ENCODE measurements at regions not wholly inside any gene's neighbourhood (a gene's known extent, or its start where the extent isn't known, plus 50 kb on each side); places are given as distances from the start of the nearest gene placed in this dataset.
A peak's percentile ranks its signal among the peaks of the same experiment; 100 is the strongest.

- H3K4me1 Mint-ChIP-seq (ENCODE audit: low read depth) = no peaks in the 10 kb centered on the region
- no peak overlapping the region for H3K27ac Mint-ChIP-seq
- no peak for ATAC-seq
- H3K27me3 Mint-ChIP-seq (ENCODE audit: low read depth) = no peaks in the 10 kb centered on the region
- H3K9me3 Mint-ChIP-seq (ENCODE audit: insufficient read depth) = no peaks in the 10 kb centered on the region
- H3K36me3 Mint-ChIP-seq (ENCODE audit: low read depth) = no peaks in the 10 kb centered on the region
- no peak overlapping the region for H3K4me3 Mint-ChIP-seq
- no peak for DNase-seq
- ChIA-PET POLR2A (no interaction called here), CTCF (no interaction called here)
These were observed 804.5 kb downstream of the NLGN4Y start for GRCh38 chrY:15328848-15329247.

- ATAC-seq (no peak), DNase-seq (no peak)
- H3K27ac Mint-ChIP-seq = no peak overlapping the region
- no peak overlapping the region for H3K4me3 Mint-ChIP-seq
- no peaks in the 10 kb centered on the region for H3K36me3 Mint-ChIP-seq (ENCODE audit: low read depth)
- CTCF ChIA-PET = no interaction called here
- no peaks in the 10 kb centered on the region for H3K27me3 Mint-ChIP-seq (ENCODE audit: low read depth)
- POLR2A ChIA-PET = no interaction called here
- no peaks in the 10 kb centered on the region for H3K4me1 Mint-ChIP-seq (ENCODE audit: low read depth)
- no peaks in the 10 kb centered on the region for H3K9me3 Mint-ChIP-seq (ENCODE audit: insufficient read depth)
These were observed 819.2 kb downstream of the NLGN4Y start for GRCh38 chrY:15343522-15343921.

GRCh38 chrY:15345471-15346155 is 821.3 kb downstream of the NLGN4Y start:
- ATAC-seq (no peak), DNase-seq (no peak)
- no peaks in the 10 kb centered on the region for H3K9me3 Mint-ChIP-seq (ENCODE audit: insufficient read depth)
- H3K27me3 Mint-ChIP-seq (ENCODE audit: low read depth) = no peaks in the 10 kb centered on the region
- no peak overlapping the region for H3K27ac Mint-ChIP-seq
- ChIA-PET POLR2A (no interaction called here), CTCF (no interaction called here)
- H3K4me3 Mint-ChIP-seq = no peak overlapping the region
- H3K4me1 Mint-ChIP-seq (ENCODE audit: low read depth) = no peaks in the 10 kb centered on the region
- no peaks in the 10 kb centered on the region for H3K36me3 Mint-ChIP-seq (ENCODE audit: low read depth)

GRCh38 chrY:15349351-15349750 is 825.0 kb downstream of the NLGN4Y start:
- H3K27me3 Mint-ChIP-seq (ENCODE audit: low read depth) = no peaks in the 10 kb centered on the region
- POLR2A ChIA-PET = no interaction called here
- no peaks in the 10 kb centered on the region for H3K36me3 Mint-ChIP-seq (ENCODE audit: low read depth)
- no peak overlapping the region for H3K4me3 Mint-ChIP-seq
- ATAC-seq (no peak), DNase-seq (no peak)
- CTCF ChIA-PET = no interaction called here
- H3K9me3 Mint-ChIP-seq (ENCODE audit: insufficient read depth) = no peaks in the 10 kb centered on the region
- no peak overlapping the region for H3K27ac Mint-ChIP-seq
- H3K4me1 Mint-ChIP-seq (ENCODE audit: low read depth) = no peaks in the 10 kb centered on the region

GRCh38 chrY:15355321-15355720 is 831.0 kb downstream of the NLGN4Y start:
- Mint-ChIP-seq H3K27me3 (ENCODE audit: low read depth) (no peaks in the 10 kb centered on the region), H3K36me3 (ENCODE audit: low read depth) (no peaks in the 10 kb centered on the region), H3K4me1 (ENCODE audit: low read depth) (no peaks in the 10 kb centered on the region), H3K9me3 (ENCODE audit: insufficient read depth) (no peaks in the 10 kb centered on the region), H3K4me3 (no peak overlapping the region), H3K27ac (no peak overlapping the region)
- peak; percentile 74 for ATAC-seq
- ChIA-PET CTCF (no interaction called here), POLR2A (interaction anchor here (0.7 kb wide), 1 partner anchor 402 kb away, joined by 4 read pairs; no protein-coding TSS in a partner anchor)
- DNase-seq = peak; percentile 22

- Mint-ChIP-seq H3K9me3 (ENCODE audit: insufficient read depth) (no peaks in the 10 kb centered on the region), H3K36me3 (ENCODE audit: low read depth) (no peaks in the 10 kb centered on the region), H3K27ac (no peak overlapping the region), H3K27me3 (ENCODE audit: low read depth) (no peaks in the 10 kb centered on the region), H3K4me3 (no peak overlapping the region), H3K4me1 (ENCODE audit: low read depth) (no peaks in the 10 kb centered on the region)
- DNase-seq (no peak), ATAC-seq (no peak)
- ChIA-PET POLR2A (no interaction called here), CTCF (no interaction called here)
These were observed 836.1 kb downstream of the NLGN4Y start for GRCh38 chrY:15360471-15360870.

- no peaks in the 10 kb centered on the region for H3K4me1 Mint-ChIP-seq (ENCODE audit: low read depth)
- no peak overlapping the region for H3K4me3 Mint-ChIP-seq
- ATAC-seq (no peak), DNase-seq (no peak)
- CTCF ChIA-PET = no interaction called here
- H3K9me3 Mint-ChIP-seq (ENCODE audit: insufficient read depth) = no peaks in the 10 kb centered on the region
- POLR2A ChIA-PET = no interaction called here
- H3K27ac Mint-ChIP-seq = no peak overlapping the region
- no peaks in the 10 kb centered on the region for H3K36me3 Mint-ChIP-seq (ENCODE audit: low read depth)
- H3K27me3 Mint-ChIP-seq (ENCODE audit: low read depth) = no peaks in the 10 kb centered on the region
These were observed 840.7 kb downstream of the NLGN4Y start for GRCh38 chrY:15364996-15365395.

- Mint-ChIP-seq H3K4me1 (ENCODE audit: low read depth) (no peaks in the 10 kb centered on the region), H3K36me3 (ENCODE audit: low read depth) (no peaks in the 10 kb centered on the region), H3K27ac (no peak overlapping the region), H3K27me3 (ENCODE audit: low read depth) (no peaks in the 10 kb centered on the region), H3K9me3 (ENCODE audit: insufficient read depth) (no peaks in the 10 kb centered on the region), H3K4me3 (no peak overlapping the region)
- ATAC-seq (no peak), DNase-seq (no peak)
- ChIA-PET CTCF (no interaction called here), POLR2A (no interaction called here)
These were observed 844.5 kb downstream of the NLGN4Y start for GRCh38 chrY:15368786-15369185.

- Mint-ChIP-seq H3K36me3 (ENCODE audit: low read depth) (no peaks in the 10 kb centered on the region), H3K27me3 (ENCODE audit: low read depth) (no peaks in the 10 kb centered on the region), H3K27ac (no peak overlapping the region), H3K9me3 (ENCODE audit: insufficient read depth) (no peaks in the 10 kb centered on the region), H3K4me3 (no peak overlapping the region), H3K4me1 (ENCODE audit: low read depth) (no peaks in the 10 kb centered on the region)
- no peak for ATAC-seq
- ChIA-PET CTCF (no interaction called here), POLR2A (no interaction called here)
- no peak for DNase-seq
These were observed 860.8 kb downstream of the NLGN4Y start for GRCh38 chrY:15385178-15385577.

- no peaks in the 10 kb centered on the region for H3K9me3 Mint-ChIP-seq (ENCODE audit: insufficient read depth)
- no peaks in the 10 kb centered on the region for H3K4me1 Mint-ChIP-seq (ENCODE audit: low read depth)
- ChIA-PET CTCF (no interaction called here), POLR2A (no interaction called here)
- H3K36me3 Mint-ChIP-seq (ENCODE audit: low read depth) = no peaks in the 10 kb centered on the region
- H3K27me3 Mint-ChIP-seq (ENCODE audit: low read depth) = no peaks in the 10 kb centered on the region
- ATAC-seq = no peak
- H3K27ac Mint-ChIP-seq = no peak overlapping the region
- no peak for DNase-seq
- H3K4me3 Mint-ChIP-seq = no peak overlapping the region
These were observed 873.4 kb downstream of the NLGN4Y start for GRCh38 chrY:15397556-15398280.

- CTCF ChIA-PET = no interaction called here
- H3K4me1 Mint-ChIP-seq (ENCODE audit: low read depth) = no peaks in the 10 kb centered on the region
- DNase-seq (no peak), ATAC-seq (no peak)
- H3K27ac Mint-ChIP-seq = no peak overlapping the region
- H3K27me3 Mint-ChIP-seq (ENCODE audit: low read depth) = no peaks in the 10 kb centered on the region
- POLR2A ChIA-PET = no interaction called here
- no peaks in the 10 kb centered on the region for H3K36me3 Mint-ChIP-seq (ENCODE audit: low read depth)
- no peaks in the 10 kb centered on the region for H3K9me3 Mint-ChIP-seq (ENCODE audit: insufficient read depth)
- H3K4me3 Mint-ChIP-seq = no peak overlapping the region
These were observed 878.1 kb downstream of the NLGN4Y start for GRCh38 chrY:15402451-15402850.

GRCh38 chrY:15404551-15404950 is 880.2 kb downstream of the NLGN4Y start:
- Mint-ChIP-seq H3K27ac (no peak overlapping the region), H3K4me1 (ENCODE audit: low read depth) (no peaks in the 10 kb centered on the region), H3K36me3 (ENCODE audit: low read depth) (no peaks in the 10 kb centered on the region), H3K9me3 (ENCODE audit: insufficient read depth) (no peaks in the 10 kb centered on the region), H3K4me3 (no peak overlapping the region), H3K27me3 (ENCODE audit: low read depth) (no peaks in the 10 kb centered on the region)
- ATAC-seq = no peak
- CTCF ChIA-PET = no interaction called here
- no peak for DNase-seq
- POLR2A ChIA-PET = no interaction called here

- Mint-ChIP-seq H3K27me3 (ENCODE audit: low read depth) (no peaks in the 10 kb centered on the region), H3K36me3 (ENCODE audit: low read depth) (no peaks in the 10 kb centered on the region), H3K4me1 (ENCODE audit: low read depth) (no peaks in the 10 kb centered on the region), H3K9me3 (ENCODE audit: insufficient read depth) (no peaks in the 10 kb centered on the region), H3K27ac (no peak overlapping the region), H3K4me3 (no peak overlapping the region)
- ChIA-PET POLR2A (no interaction called here), CTCF (no interaction called here)
- ATAC-seq = no peak
- DNase-seq = no peak
These were observed 890.8 kb downstream of the NLGN4Y start for GRCh38 chrY:15415165-15415564.
